Endothelial cell of umbilical vein (primary cell): ENCODE measurements at regions not wholly inside any gene's neighbourhood (a gene's known extent, or its start where the extent isn't known, plus 50 kb on each side); places are given as distances from the start of the nearest gene placed in this dataset.

ENCODE experiments used
- BruUV-seq: library from RNA; stranded (reverse); fragments of 400-500 nt; replicated peaks from 2 replicates; lab custom pipeline; 2021; lab: Mats Ljungman, UMichigan
- CTCF ChIA-PET: fragments of 300-600, 350-600 bp; sonication (Branson Sonifier 250); formaldehyde crosslinking; loops from one replicate; lab custom pipeline; 2021; ENCODE audit warnings: antibody characterized with exemption, inconsistent platforms; lab: Charles Lee
- POLR2A ChIA-PET: fragments of 300-600, 350-600 bp; sonication (Branson Sonifier 250); formaldehyde crosslinking; loops from one replicate; lab custom pipeline; 2021; ENCODE audit warnings: antibody characterized with exemption, inconsistent platforms; lab: Charles Lee
- DNase-seq: peaks from one replicate; pipeline ENCODE4 v3.0.0-alpha.2; 2011; ENCODE audit warnings: low read depth, low spot score
- FAIRE-seq: peaks from 2 replicates; lab custom pipeline; 2011; peaks lifted over from hg19 to GRCh38; lab: Jason Lieb, UNC
- H2AFZ ChIP-seq: 2 replicates; pipeline ENCODE4 v1.6.0; 2012; ENCODE audit warnings: low read depth, low read length, control low read depth, inconsistent platforms
- H3K27ac ChIP-seq: 2 replicates; pipeline ENCODE4 v1.5.1; 2011; ENCODE audit warnings: low read depth, mild to moderate bottlenecking, control low read depth, low read length, moderate library complexity; ENCODE audit not compliant: insufficient read depth
- H3K27me3 ChIP-seq, 2 experiments: 2 replicates each; pipeline versions ENCODE4 v1.6.0 to v1.6.1; 2011; ENCODE audit warnings: low read length in 2 of 2, mixed read lengths in 1 of 2; ENCODE audit not compliant: control insufficient read depth in 2 of 2, insufficient read depth in 2 of 2
- H3K36me3 ChIP-seq, 2 experiments: 2 replicates in 1 of 2; 3 replicates in 1 of 2; pipeline ENCODE4 v1.5.1; 2011; ENCODE audit warnings: low read length in 2 of 2, mild to moderate bottlenecking in 1 of 2, moderate library complexity in 1 of 2; ENCODE audit not compliant: control insufficient read depth in 2 of 2, insufficient read depth in 2 of 2; ENCODE audit errors: extremely low read depth in 1 of 2
- H3K4me1 ChIP-seq: 3 replicates; pipeline ENCODE4 v1.5.1; 2011; ENCODE audit warnings: mild to moderate bottlenecking, low read length; ENCODE audit not compliant: control insufficient read depth, insufficient read depth; ENCODE audit errors: extremely low read depth
- H3K4me2 ChIP-seq: 2 replicates; pipeline ENCODE4 v1.6.1; 2011; ENCODE audit warnings: low read length, control low read depth, mixed read lengths; ENCODE audit not compliant: insufficient read depth
- H3K4me3 ChIP-seq, 3 experiments: fragments of 200-600 bp in 1 of 3; sonication (generic), shearing (Covaris generic) in 1 of 3; replicated peaks in 1 of 3; 2 replicates each; pipeline ENCODE4 v1.5.1; 2011 to 2016; ENCODE audit warnings: control low read depth in 3 of 3, low read length in 3 of 3, mild to moderate bottlenecking in 2 of 3, inconsistent platforms in 1 of 3, low read depth in 1 of 3, moderate library complexity in 1 of 3; ENCODE audit not compliant: insufficient read depth in 1 of 3
- H3K79me2 ChIP-seq: 2 replicates; pipeline ENCODE4 v1.6.0; 2012; ENCODE audit warnings: low read length, inconsistent platforms; ENCODE audit not compliant: control insufficient read depth, insufficient read depth
- H3K9ac ChIP-seq: replicated peaks from 2 replicates; pipeline ENCODE3; 2011; ENCODE audit warnings: low read length, control low read depth; ENCODE audit not compliant: insufficient read depth; ENCODE audit errors: extremely low read depth
- H3K9me1 ChIP-seq: replicated peaks from 3 replicates; pipeline ENCODE4 v1.6.0; 2011; ENCODE audit warnings: mild to moderate bottlenecking, low read length; ENCODE audit not compliant: control insufficient read depth, insufficient read depth; ENCODE audit errors: extremely low read depth
- H3K9me3 ChIP-seq: replicated peaks from 2 replicates; pipeline ENCODE4 v1.5.1; 2012; ENCODE audit warnings: low read length, inconsistent platforms; ENCODE audit not compliant: control insufficient read depth, insufficient read depth
- H4K20me1 ChIP-seq: replicated peaks from 2 replicates; pipeline ENCODE3; 2011; ENCODE audit warnings: mild to moderate bottlenecking, low read length; ENCODE audit not compliant: control insufficient read depth, insufficient read depth; ENCODE audit errors: extremely low read depth
- EZH2 ChIP-seq: IDR thresholded peaks from 2 replicates; pipeline ENCODE4 v1.6.1; 2012; ENCODE audit warnings: borderline replicate concordance, low read depth, mild to moderate bottlenecking, moderate library complexity, low read length, inconsistent platforms; ENCODE audit not compliant: severe bottlenecking
- FOS ChIP-seq: IDR thresholded peaks from 2 replicates; pipeline ENCODE4 v1.6.1; 2011; ENCODE audit warnings: mild to moderate bottlenecking, low read length, moderate library complexity, borderline replicate concordance; ENCODE audit not compliant: insufficient read depth
- GATA2 ChIP-seq: IDR thresholded peaks from 2 replicates; pipeline ENCODE4 v1.7.0; 2011; ENCODE audit warnings: low read depth, mild to moderate bottlenecking, moderate library complexity, mixed read lengths, low read length; ENCODE audit not compliant: insufficient read length, insufficient read depth
- JUN ChIP-seq: IDR thresholded peaks from 2 replicates; pipeline ENCODE4 v1.6.1; 2011; ENCODE audit warnings: borderline replicate concordance, low read depth; ENCODE audit not compliant: insufficient read length, insufficient read depth
- MYC ChIP-seq: IDR thresholded peaks from one replicate; pipeline ENCODE4 v1.6.1; 2011; ENCODE audit warnings: mild to moderate bottlenecking, low read depth, low read length
- POLR2A ChIP-seq: IDR thresholded peaks from 2 replicates; pipeline ENCODE4 v1.6.1; 2012; ENCODE audit warnings: low read depth, mild to moderate bottlenecking, control low read depth, low read length
- POLR2AphosphoS5 ChIP-seq: IDR thresholded peaks from 2 replicates; pipeline ENCODE4 v1.6.1; 2012; ENCODE audit warnings: low read depth, mild to moderate bottlenecking, control low read depth, low read length, moderate library complexity; ENCODE audit not compliant: insufficient read depth
- dilution Hi-C: fragments of 300-500 bp; cut with MboI; formaldehyde crosslinking; loops from one replicate; pipeline ENCODE4 v1.15.0; 2019; ENCODE audit warnings: low sequenced_read_pairs; ENCODE audit not compliant: extremely low pct_ligation_motif_present
- intact Hi-C: fragments of 100-400 bp; cut with micrococcal nuclease; formaldehyde crosslinking; loops from one replicate; pipeline ENCODE4 v1.10.0; 2022
- TF ChIP-seq, protein P1 (sequence below), 2 donors: IDR thresholded peaks; 1 replicate in 1 of 2; 2 replicates in 1 of 2; pipeline ENCODE4 v1.5.1; 2011; ENCODE audit warnings: low read length in 2 of 2, mild to moderate bottlenecking in 2 of 2, moderate library complexity in 2 of 2, control low read depth in 1 of 2, inconsistent platforms in 1 of 2, low read depth in 1 of 2; ENCODE audit not compliant: insufficient read depth in 1 of 2; ENCODE audit errors: extremely low read depth in 1 of 2

- Histone ChIP-seq H4K20me1 (no peaks in the 10 kb centered on the region), H3K9ac (no peak overlapping the region), H3K36me3 (no peaks in the 10 kb centered on the region), H2AFZ (no peak overlapping the region), H3K4me2 (no peak overlapping the region), H3K27ac (no peak overlapping the region), H3K4me1 (no peaks in the 10 kb centered on the region), H3K9me3 (no peaks in the 10 kb centered on the region), H3K27me3 (no peaks in the 10 kb centered on the region), H3K4me3 (no peak overlapping the region), H3K9me1 (no peaks in the 10 kb centered on the region), H3K79me2 (no peaks in the 10 kb centered on the region)
- no peak for DNase-seq
- TF ChIP-seq MYC (no peak), JUN (no peak), GATA2 (no peak), POLR2A (no peak), EZH2 (no peak), FOS (no peak), POLR2AphosphoS5 (no peak)
- CTCF ChIA-PET = no interaction called here
- POLR2A ChIA-PET = no interaction called here
- intact Hi-C loops = no loop called here
- dilution Hi-C loops = no loop called here
- no TSS peak for BruUV-seq
- no peak for FAIRE-seq
Measured at GRCh38 chr3:161586556-161587235, 90.1 kb downstream of the OTOL1 start.

DNA sequence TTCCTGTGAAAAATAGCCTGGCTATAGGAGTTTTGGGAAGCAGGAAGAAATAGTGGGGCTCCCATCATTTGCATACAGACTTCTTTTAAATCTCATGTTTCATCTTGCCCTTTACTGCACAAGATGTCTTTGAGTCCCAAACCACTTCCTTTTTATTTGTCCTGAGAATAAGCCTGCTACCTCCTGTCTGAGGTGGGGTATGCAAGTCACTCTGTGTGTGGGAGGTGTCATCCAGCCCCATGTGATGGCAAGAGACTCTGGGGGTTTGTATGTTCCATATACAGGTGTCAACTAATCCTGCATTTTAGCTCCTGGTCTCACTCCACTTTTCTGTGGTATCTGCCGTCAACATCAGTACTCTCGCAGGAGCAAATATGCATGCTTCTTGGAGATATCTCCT, 102.0 kb downstream of the OTOL1 start:
- Histone ChIP-seq H3K9me3 (no peaks in the 10 kb centered on the region), H3K4me2 (no peak overlapping the region), H3K4me1 (no peaks in the 10 kb centered on the region), H2AFZ (no peak overlapping the region), H3K36me3 (no peaks in the 10 kb centered on the region), H3K27ac (no peak overlapping the region), H3K9ac (no peak overlapping the region), H3K9me1 (no peaks in the 10 kb centered on the region), H4K20me1 (no peaks in the 10 kb centered on the region), H3K79me2 (no peaks in the 10 kb centered on the region), H3K27me3 (no peaks in the 10 kb centered on the region), H3K4me3 (no peak overlapping the region)
- FAIRE-seq (no peak), DNase-seq (no peak)
- ChIA-PET CTCF (no interaction called here), POLR2A (no interaction called here)
- no TSS peak for BruUV-seq
- TF ChIP-seq JUN (no peak), GATA2 (no peak), FOS (no peak), POLR2AphosphoS5 (no peak)
- TF ChIP-seq, protein P1, sequence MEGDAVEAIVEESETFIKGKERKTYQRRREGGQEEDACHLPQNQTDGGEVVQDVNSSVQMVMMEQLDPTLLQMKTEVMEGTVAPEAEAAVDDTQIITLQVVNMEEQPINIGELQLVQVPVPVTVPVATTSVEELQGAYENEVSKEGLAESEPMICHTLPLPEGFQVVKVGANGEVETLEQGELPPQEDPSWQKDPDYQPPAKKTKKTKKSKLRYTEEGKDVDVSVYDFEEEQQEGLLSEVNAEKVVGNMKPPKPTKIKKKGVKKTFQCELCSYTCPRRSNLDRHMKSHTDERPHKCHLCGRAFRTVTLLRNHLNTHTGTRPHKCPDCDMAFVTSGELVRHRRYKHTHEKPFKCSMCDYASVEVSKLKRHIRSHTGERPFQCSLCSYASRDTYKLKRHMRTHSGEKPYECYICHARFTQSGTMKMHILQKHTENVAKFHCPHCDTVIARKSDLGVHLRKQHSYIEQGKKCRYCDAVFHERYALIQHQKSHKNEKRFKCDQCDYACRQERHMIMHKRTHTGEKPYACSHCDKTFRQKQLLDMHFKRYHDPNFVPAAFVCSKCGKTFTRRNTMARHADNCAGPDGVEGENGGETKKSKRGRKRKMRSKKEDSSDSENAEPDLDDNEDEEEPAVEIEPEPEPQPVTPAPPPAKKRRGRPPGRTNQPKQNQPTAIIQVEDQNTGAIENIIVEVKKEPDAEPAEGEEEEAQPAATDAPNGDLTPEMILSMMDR (IDR thresholded peaks at IDR 0.05; ENCODE audit: extremely low read depth in 1 of 2, insufficient read depth in 1 of 2, low read depth in 1 of 2, low read length in 2 of 2) = no peak
- dilution Hi-C loops (no loop called here), intact Hi-C loops (no loop called here)
